T-helper 17 cell (primary cell): ENCODE measurements at regions not wholly inside any gene's neighbourhood (a gene's known extent, or its start where the extent isn't known, plus 50 kb on each side); places are given as distances from the start of the nearest gene placed in this dataset.
A peak's percentile ranks its signal among the peaks of the same experiment; 100 is the strongest.

Experiments used
- ATAC-seq: fragments of 150-1000 bp; cut with Tn5 transposase; 2 replicates; pipeline ENCODE4 v1.10.0; 2021; ENCODE audit warnings: mild to moderate bottlenecking, moderate library complexity
- DNase-seq, 3 donors: peaks; one replicate each; pipeline versions ENCODE4 v3.0.0 to v3.0.0-alpha.2; 2020 to 2021
- H3K9me3 ChIP-seq: one replicate; pipeline ENCODE4 v1.7.0; 2013; ENCODE audit warnings: low read length, mild to moderate bottlenecking; ENCODE audit not compliant: control insufficient read depth, poor library complexity, severe bottlenecking
- H3K27ac Mint-ChIP-seq: one replicate; pipeline ENCODE4 v1.8.0; 2022; ENCODE audit warnings: mild to moderate bottlenecking, moderate library complexity, mixed read lengths
- H3K27me3 Mint-ChIP-seq: one replicate; pipeline ENCODE4 v1.8.0; 2022; ENCODE audit warnings: mixed read lengths
- H3K36me3 Mint-ChIP-seq: one replicate; pipeline ENCODE4 v1.8.0; 2022; ENCODE audit warnings: low read depth, mixed read lengths
- H3K4me1 Mint-ChIP-seq: one replicate; pipeline ENCODE4 v1.8.0; 2022; ENCODE audit warnings: mild to moderate bottlenecking, mixed read lengths
- H3K4me3 Mint-ChIP-seq: one replicate; pipeline ENCODE4 v1.8.0; 2022; ENCODE audit warnings: mild to moderate bottlenecking, moderate library complexity, mixed read lengths

GRCh38 chr1:226797151-226797550 is 58.1 kb upstream of the ITPKB start:
- peaks cover 6% of the 10 kb centered on the region for H3K27me3 Mint-ChIP-seq
- H3K4me3 Mint-ChIP-seq: no peak overlapping the region
- ATAC-seq (no peak), DNase-seq (no peak)
- peaks cover 3% of the 10 kb centered on the region for H3K36me3 Mint-ChIP-seq
- H3K27ac Mint-ChIP-seq: peak overlapping the region; percentile 54
- H3K9me3 ChIP-seq: no peaks in the 10 kb centered on the region
- peaks cover 41% of the 10 kb centered on the region for H3K4me1 Mint-ChIP-seq

- Mint-ChIP-seq H3K36me3 (peaks cover 3% of the 10 kb centered on the region), H3K27ac (no peak overlapping the region), H3K27me3 (peaks cover 6% of the 10 kb centered on the region), H3K4me3 (no peak overlapping the region), H3K4me1 (peaks cover 24% of the 10 kb centered on the region)
- ATAC-seq: no peak
- no peak for DNase-seq
- H3K9me3 ChIP-seq: no peaks in the 10 kb centered on the region
Observed at GRCh38 chr1:226793620-226794276, 54.7 kb upstream of the ITPKB start.

GRCh38 chr1:226792368-226792767 is 53.3 kb upstream of the ITPKB start:
- no peak for ATAC-seq
- Mint-ChIP-seq H3K27ac (no peak overlapping the region), H3K27me3 (peaks cover 6% of the 10 kb centered on the region), H3K4me1 (peaks cover 18% of the 10 kb centered on the region), H3K4me3 (no peak overlapping the region), H3K36me3 (peaks cover 3% of the 10 kb centered on the region)
- DNase-seq: no peak
- no peaks in the 10 kb centered on the region for H3K9me3 ChIP-seq

- DNase-seq: no peak
- Mint-ChIP-seq H3K27me3 (peaks cover 6% of the 10 kb centered on the region), H3K4me3 (no peak overlapping the region), H3K27ac (no peak overlapping the region), H3K4me1 (peaks cover 12% of the 10 kb centered on the region), H3K36me3 (peaks cover 3% of the 10 kb centered on the region)
- no peaks in the 10 kb centered on the region for H3K9me3 ChIP-seq
- ATAC-seq: no peak
Observed at GRCh38 chr1:226790545-226791181, 51.6 kb upstream of the ITPKB start.

- Mint-ChIP-seq H3K4me3 (no peak overlapping the region), H3K27ac (no peak overlapping the region), H3K27me3 (peaks cover 6% of the 10 kb centered on the region), H3K4me1 (peaks cover 8% of the 10 kb centered on the region), H3K36me3 (peaks cover 3% of the 10 kb centered on the region)
- no peak for ATAC-seq
- no peak for DNase-seq
- H3K9me3 ChIP-seq: no peaks in the 10 kb centered on the region
Observed at GRCh38 chr1:226788965-226789364, 49.9 kb upstream of the ITPKB start.
